IMR-90 (cell line): ENCODE measurements at regions not wholly inside any gene's neighbourhood (a gene's known extent, or its start where the extent isn't known, plus 50 kb on each side); places are given as distances from the start of the nearest gene placed in this dataset.

Source experiments
- ATAC-seq: fragments of 200-7000 bp; cut with Tn5 transposase; 2 replicates; pipeline ENCODE4 v1.9.1; 2020; ENCODE audit warnings: low read depth, mild to moderate bottlenecking, moderate library complexity
- BruUV-seq: library from RNA; stranded (reverse); fragments of 400-500 nt; replicated peaks from 2 replicates; lab custom pipeline; 2021; lab: Mats Ljungman, UMichigan
- CTCF ChIA-PET: fragments of 300-600 bp; formaldehyde crosslinking; extraction: SDS; loops from one replicate; lab custom pipeline; 2021; ENCODE audit warnings: antibody characterized with exemption; lab: Yijun Ruan, JAX
- POLR2A ChIA-PET: fragments of 300-600 bp; sonication (Branson Sonifier 250); formaldehyde crosslinking; loops from one replicate; lab custom pipeline; 2022; ENCODE audit warnings: antibody characterized with exemption; ENCODE audit not compliant: unreplicated experiment; lab: Charles Lee
- DNase-seq: peaks from one replicate; pipeline ENCODE4 v3.0.0; 2013
- H2AFZ ChIP-seq: replicated peaks from 2 replicates; pipeline ENCODE3; 2013; ENCODE audit warnings: low read length, mild to moderate bottlenecking; ENCODE audit not compliant: poor library complexity
- H2AK5ac ChIP-seq: 2 replicates; pipeline ENCODE4 v1.6.1; 2013; ENCODE audit warnings: low read depth, low read length, inconsistent platforms
- H2AK9ac ChIP-seq: replicated peaks from 2 replicates; pipeline ENCODE3; 2013; ENCODE audit warnings: mild to moderate bottlenecking, low read depth, low read length, moderate library complexity; ENCODE audit not compliant: poor library complexity
- H2BK120ac ChIP-seq: 2 replicates; pipeline ENCODE4 v1.6.1; 2013; ENCODE audit warnings: low read depth, low read length, inconsistent platforms
- H2BK15ac ChIP-seq: 3 replicates; pipeline ENCODE4 v1.6.1; 2013; ENCODE audit warnings: low read depth, low read length, inconsistent platforms
- H2BK20ac ChIP-seq: 2 replicates; pipeline ENCODE4 v1.6.1; 2013; ENCODE audit warnings: low read depth, mild to moderate bottlenecking, inconsistent platforms, low read length, moderate library complexity
- H2BK5ac ChIP-seq: 2 replicates; pipeline ENCODE4 v1.6.1; 2013; ENCODE audit warnings: mild to moderate bottlenecking, low read depth, low read length, inconsistent platforms; ENCODE audit not compliant: poor library complexity, severe bottlenecking
- H3K14ac ChIP-seq: replicated peaks from 2 replicates; pipeline ENCODE4 v1.6.1; 2013; ENCODE audit warnings: low read depth, low read length, inconsistent platforms
- H3K18ac ChIP-seq: 2 replicates; pipeline ENCODE4 v1.6.1; 2013; ENCODE audit warnings: low read depth, low read length, control low read depth
- H3K23ac ChIP-seq: 2 replicates; pipeline ENCODE4 v1.6.1; 2013; ENCODE audit warnings: low read depth, low read length, inconsistent platforms
- H3K27ac ChIP-seq: 2 replicates; pipeline ENCODE4 v1.5.1; 2013; ENCODE audit warnings: mild to moderate bottlenecking, control low read depth, low read length; ENCODE audit not compliant: insufficient read depth
- H3K27me3 ChIP-seq: 2 replicates; pipeline ENCODE4 v1.6.1; 2013; ENCODE audit warnings: low read length; ENCODE audit not compliant: control insufficient read depth, insufficient read depth
- H3K36me3 ChIP-seq: 2 replicates; pipeline ENCODE4 v1.6.1; 2013; ENCODE audit warnings: low read length, mixed read lengths; ENCODE audit not compliant: control insufficient read depth, insufficient read depth
- H3K4ac ChIP-seq: 2 replicates; pipeline ENCODE4 v1.6.1; 2013; ENCODE audit warnings: low read depth, low read length, inconsistent platforms
- H3K4me1 ChIP-seq: 2 replicates; pipeline ENCODE4 v1.6.1; 2013; ENCODE audit warnings: low read length, mixed read lengths; ENCODE audit not compliant: control insufficient read depth, insufficient read depth
- H3K4me2 ChIP-seq: 2 replicates; pipeline ENCODE4 v1.6.1; 2013; ENCODE audit warnings: low read depth, mild to moderate bottlenecking, control low read depth, low read length, moderate library complexity
- H3K4me3 ChIP-seq: 2 replicates; pipeline ENCODE4 v1.5.1; 2013; ENCODE audit warnings: low read depth, mild to moderate bottlenecking, control low read depth, low read length, moderate library complexity; ENCODE audit not compliant: insufficient read depth
- H3K56ac ChIP-seq: 2 replicates; pipeline ENCODE4 v1.6.1; 2013; ENCODE audit warnings: low read length, inconsistent platforms; ENCODE audit not compliant: insufficient read depth; ENCODE audit errors: extremely low read depth
- H3K79me1 ChIP-seq, 2 experiments: 2 replicates each; pipeline ENCODE4 v1.6.1; 2013; ENCODE audit warnings: low read length in 2 of 2, inconsistent platforms in 1 of 2, low read depth in 1 of 2
- H3K9ac ChIP-seq: 2 replicates; pipeline ENCODE4 v1.6.1; 2013; ENCODE audit warnings: low read depth, low read length, control low read depth
- H3K9me1 ChIP-seq: 2 replicates; pipeline ENCODE4 v1.6.1; 2013; ENCODE audit warnings: low read length, inconsistent platforms; ENCODE audit not compliant: insufficient read depth
- H3K9me3 ChIP-seq: 2 replicates; pipeline ENCODE4 v1.6.1; 2013; ENCODE audit warnings: low read length; ENCODE audit not compliant: control insufficient read depth, insufficient read depth
- H4K20me1 ChIP-seq: 2 replicates; pipeline ENCODE4 v1.6.1; 2013; ENCODE audit warnings: low read length, inconsistent platforms; ENCODE audit not compliant: insufficient read depth
- H4K5ac ChIP-seq: 2 replicates; pipeline ENCODE4 v1.6.1; 2013; ENCODE audit warnings: mild to moderate bottlenecking, low read depth, low read length, control low read depth
- H4K8ac ChIP-seq, 2 experiments: 2 replicates each; pipeline ENCODE4 v1.6.1; 2013; ENCODE audit warnings: low read depth in 2 of 2, low read length in 2 of 2, control low read depth in 1 of 2, inconsistent platforms in 1 of 2
- H4K91ac ChIP-seq: 2 replicates; pipeline ENCODE4 v1.6.1; 2013; ENCODE audit warnings: low read depth, low read length, inconsistent platforms; ENCODE audit not compliant: insufficient read depth
- BHLHE40 ChIP-seq: fragments of 150-350 bp; IDR thresholded peaks from 2 replicates; pipeline ENCODE4 v1.6.1; 2016; ENCODE audit warnings: mild to moderate bottlenecking, low read depth, low read length
- CHD1 ChIP-seq: IDR thresholded peaks from 2 replicates; pipeline ENCODE4 v1.6.1; 2012; ENCODE audit warnings: low read depth, low read length, improper control_type of control experiment
- CTCF ChIP-seq: conservative IDR thresholded peaks from 2 replicates; pipeline ENCODE4 v1.5.1; 2012; ENCODE audit warnings: mild to moderate bottlenecking, low read depth, low read length, improper control_type of control experiment
- ELK1 ChIP-seq: fragments of 150-350 bp; IDR thresholded peaks from 2 replicates; pipeline ENCODE4 v1.6.1; 2016; ENCODE audit warnings: low read depth, mild to moderate bottlenecking, low read length, moderate library complexity, borderline replicate concordance
- FOS ChIP-seq: fragments of 150-350 bp; IDR thresholded peaks from 2 replicates; pipeline ENCODE4 v1.6.1; 2016; ENCODE audit warnings: low read depth, low read length
- MAFK ChIP-seq: IDR thresholded peaks from 2 replicates; pipeline ENCODE4 v1.6.1; 2012; ENCODE audit warnings: low read depth, low read length, improper control_type of control experiment
- MAZ ChIP-seq: IDR thresholded peaks from 2 replicates; pipeline ENCODE4 v1.6.1; 2012; ENCODE audit warnings: low read depth, mild to moderate bottlenecking, low read length, improper control_type of control experiment, moderate library complexity, borderline replicate concordance
- MXI1 ChIP-seq: IDR thresholded peaks from 2 replicates; pipeline ENCODE4 v1.6.1; 2012; ENCODE audit warnings: low read depth, mild to moderate bottlenecking, low read length, moderate library complexity, borderline replicate concordance
- NFE2L2 ChIP-seq: fragments of 150-350 bp; IDR thresholded peaks from 2 replicates; pipeline ENCODE4 v1.6.1; 2016; ENCODE audit warnings: low read depth, mild to moderate bottlenecking, low read length
- POLR2A ChIP-seq: IDR thresholded peaks from 2 replicates; pipeline ENCODE4 v1.6.1; 2012; ENCODE audit warnings: mild to moderate bottlenecking, low read depth, low read length
- RCOR1 ChIP-seq: IDR thresholded peaks from 2 replicates; pipeline ENCODE4 v1.6.1; 2012; ENCODE audit warnings: mild to moderate bottlenecking, low read length, improper control_type of control experiment; ENCODE audit not compliant: insufficient replicate concordance
- RFX5 ChIP-seq: IDR thresholded peaks from 2 replicates; pipeline ENCODE4 v1.8.0; 2012; ENCODE audit warnings: low read depth, mild to moderate bottlenecking, low read length, moderate library complexity
- SMC3 ChIP-seq: fragments of 150-350 bp; IDR thresholded peaks from 2 replicates; pipeline ENCODE4 v1.6.1; 2016; ENCODE audit warnings: low read depth, mild to moderate bottlenecking, antibody characterized with exemption, low read length, moderate library complexity
- USF2 ChIP-seq: fragments of 150-350 bp; IDR thresholded peaks from 2 replicates; pipeline ENCODE4 v1.6.1; 2017; ENCODE audit warnings: mild to moderate bottlenecking, antibody characterized with exemption, low read length, low read depth
- WGBS, 2 experiments: methylation state at CpG; one replicate each; pipeline versions ENCODE4 v1.1.5 to v1.1.7; 2013; ENCODE audit warnings: missing lambda C conversion rate in 2 of 2; ENCODE audit not compliant: insufficient read length in 1 of 2; ENCODE audit errors: extremely low coverage in 2 of 2; 5-methylcytosine and 5-hydroxymethylcytosine counted together
- dilution Hi-C: fragments of 300-500 bp; cut with HindIII; formaldehyde crosslinking; loops from one replicate; pipeline ENCODE4 v1.14.3; 2018; ENCODE audit warnings: low sequenced_read_pairs; ENCODE audit not compliant: unreplicated experiment
- in situ Hi-C: fragments of 300-500 bp; cut with MboI; formaldehyde crosslinking; loops from 3 replicates; pipeline ENCODE4 v1.14.3; 2019; ENCODE audit warnings: low sequenced_read_pairs, inconsistent platforms, mixed read lengths
- intact Hi-C: fragments of 100-400 bp; cut with micrococcal nuclease; formaldehyde crosslinking; loops from 2 replicates; pipeline ENCODE4 v1.10.0; 2022

GRCh38 chr16:62625326-62625725, 589.1 kb upstream of the CDH8 start:
- Histone ChIP-seq H3K9me1 (no peaks in the 10 kb centered on the region), H3K9ac (no peak overlapping the region), H3K4me2 (no peak overlapping the region), H2BK15ac (no peak overlapping the region), H2BK20ac (no peak overlapping the region), H3K4ac (no peak overlapping the region), H2AK5ac (no peak overlapping the region), H3K18ac (no peak overlapping the region), H3K14ac (no peak overlapping the region), H4K91ac (no peak overlapping the region), H4K20me1 (no peaks in the 10 kb centered on the region), H2AK9ac (no peak overlapping the region), H2BK120ac (no peak overlapping the region), H3K4me1 (no peaks in the 10 kb centered on the region), H2AFZ (no peak overlapping the region), H3K27ac (no peak overlapping the region), H3K9me3 (peaks cover 2% of the 10 kb centered on the region; the same call in 1 of the 2 replicates), H2BK5ac (no peak overlapping the region), H4K5ac (no peak overlapping the region), H3K36me3 (no peaks in the 10 kb centered on the region), H4K8ac (no peak overlapping the region), H3K4me3 (no peak overlapping the region), H3K23ac (no peak overlapping the region), H3K79me1 (no peaks in the 10 kb centered on the region), H3K27me3 (no peaks in the 10 kb centered on the region), H3K56ac (no peak overlapping the region)
- ChIA-PET POLR2A (no interaction called here), CTCF (no interaction called here)
- DNase-seq (no peak), ATAC-seq (no peak)
- TF ChIP-seq RFX5 = no peak
- no peak for TF ChIP-seq MAFK
- no peak for TF ChIP-seq CHD1
- no peak for TF ChIP-seq RCOR1
- no peak for TF ChIP-seq NFE2L2
- TF ChIP-seq FOS = no peak
- no peak for TF ChIP-seq ELK1
- TF ChIP-seq USF2 = no peak
- no peak for TF ChIP-seq MXI1
- TF ChIP-seq POLR2A = no peak
- TF ChIP-seq CTCF = no peak
- no peak for TF ChIP-seq BHLHE40
- no peak for TF ChIP-seq SMC3
- no peak for TF ChIP-seq MAZ
- no CpG with 5 or more reads among the region's 2 CpGs for WGBS, 2 experiments
- no TSS peak for BruUV-seq
- in situ Hi-C loops (no loop called here), intact Hi-C loops (no loop called here), dilution Hi-C loops (no loop called here)
